Nephron progenitor cell (in vitro differentiated cells): ENCODE measurements at regions not wholly inside any gene's neighbourhood (a gene's known extent, or its start where the extent isn't known, plus 50 kb on each side); places are given as distances from the start of the nearest gene placed in this dataset.
A peak's percentile ranks its signal among the peaks of the same experiment; 100 is the strongest.
"Not testable (repeated sequence)": the region's sequence is repeated elsewhere in the genome, so short reads cannot be mapped to it uniquely, and the experiment has no call there.

Experiments
- DNase-seq: peaks from one replicate; pipeline ENCODE4 v3.0.0; 2021
- H3K27ac Mint-ChIP-seq: 2 replicates; pipeline ENCODE4 v1.8.0; 2021; ENCODE audit warnings: mild to moderate bottlenecking, moderate library complexity, mixed read lengths
- H3K27me3 Mint-ChIP-seq: 2 replicates; pipeline ENCODE4 v1.8.0; 2021; ENCODE audit warnings: mild to moderate bottlenecking, low read depth, mixed read lengths; ENCODE audit not compliant: poor library complexity
- H3K36me3 Mint-ChIP-seq: 2 replicates; pipeline ENCODE4 v1.8.0; 2021; ENCODE audit warnings: low read depth, mixed read lengths
- H3K4me1 Mint-ChIP-seq: 2 replicates; pipeline ENCODE4 v1.8.0; 2021; ENCODE audit warnings: mixed read lengths
- H3K4me3 Mint-ChIP-seq: 2 replicates; pipeline ENCODE4 v1.8.0; 2021; ENCODE audit warnings: mild to moderate bottlenecking, moderate library complexity, mixed read lengths
- H3K9me3 Mint-ChIP-seq: 2 replicates; pipeline ENCODE4 v1.8.0; 2021; ENCODE audit warnings: mild to moderate bottlenecking, moderate library complexity, mixed read lengths
- TF ChIP-seq, protein P1 (sequence below): fragments of 200-600 bp; sonication (generic); IDR thresholded peaks from 2 replicates; pipeline ENCODE4 v1.5.0; 2021; ENCODE audit warnings: antibody characterized with exemption

DNA sequence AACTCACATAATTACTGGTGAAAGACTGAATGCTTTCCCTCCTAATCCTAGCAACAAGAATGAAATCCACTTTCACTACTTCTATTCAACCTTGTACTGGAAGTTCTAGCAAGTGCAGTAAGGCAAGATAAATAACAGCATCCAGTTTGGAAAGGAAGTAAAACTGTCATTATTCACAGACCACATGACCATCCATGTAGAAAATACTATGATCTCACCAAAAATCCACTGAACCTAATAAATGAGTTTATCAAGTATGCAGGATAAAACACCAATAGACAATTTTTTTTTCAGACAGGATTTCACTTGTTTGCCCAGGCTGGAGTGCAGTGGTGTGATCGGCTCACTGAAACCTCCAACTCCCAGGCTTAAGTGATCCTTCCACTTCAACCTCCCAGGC is 117.7 kb downstream of the TMEM167A start:
- H3K27me3 Mint-ChIP-seq, result peaks cover 5% of the 10 kb centered on the region
- peaks cover 7% of the 10 kb centered on the region for H3K4me1 Mint-ChIP-seq
- peaks cover 10% of the 10 kb centered on the region for H3K36me3 Mint-ChIP-seq
- no peak overlapping the region for H3K4me3 Mint-ChIP-seq
- peaks cover 36% of the 10 kb centered on the region for H3K9me3 Mint-ChIP-seq
- DNase-seq, result no peak
- TF ChIP-seq, protein P1, sequence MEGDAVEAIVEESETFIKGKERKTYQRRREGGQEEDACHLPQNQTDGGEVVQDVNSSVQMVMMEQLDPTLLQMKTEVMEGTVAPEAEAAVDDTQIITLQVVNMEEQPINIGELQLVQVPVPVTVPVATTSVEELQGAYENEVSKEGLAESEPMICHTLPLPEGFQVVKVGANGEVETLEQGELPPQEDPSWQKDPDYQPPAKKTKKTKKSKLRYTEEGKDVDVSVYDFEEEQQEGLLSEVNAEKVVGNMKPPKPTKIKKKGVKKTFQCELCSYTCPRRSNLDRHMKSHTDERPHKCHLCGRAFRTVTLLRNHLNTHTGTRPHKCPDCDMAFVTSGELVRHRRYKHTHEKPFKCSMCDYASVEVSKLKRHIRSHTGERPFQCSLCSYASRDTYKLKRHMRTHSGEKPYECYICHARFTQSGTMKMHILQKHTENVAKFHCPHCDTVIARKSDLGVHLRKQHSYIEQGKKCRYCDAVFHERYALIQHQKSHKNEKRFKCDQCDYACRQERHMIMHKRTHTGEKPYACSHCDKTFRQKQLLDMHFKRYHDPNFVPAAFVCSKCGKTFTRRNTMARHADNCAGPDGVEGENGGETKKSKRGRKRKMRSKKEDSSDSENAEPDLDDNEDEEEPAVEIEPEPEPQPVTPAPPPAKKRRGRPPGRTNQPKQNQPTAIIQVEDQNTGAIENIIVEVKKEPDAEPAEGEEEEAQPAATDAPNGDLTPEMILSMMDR, result no peak
- no peak overlapping the region for H3K27ac Mint-ChIP-seq

DNA sequence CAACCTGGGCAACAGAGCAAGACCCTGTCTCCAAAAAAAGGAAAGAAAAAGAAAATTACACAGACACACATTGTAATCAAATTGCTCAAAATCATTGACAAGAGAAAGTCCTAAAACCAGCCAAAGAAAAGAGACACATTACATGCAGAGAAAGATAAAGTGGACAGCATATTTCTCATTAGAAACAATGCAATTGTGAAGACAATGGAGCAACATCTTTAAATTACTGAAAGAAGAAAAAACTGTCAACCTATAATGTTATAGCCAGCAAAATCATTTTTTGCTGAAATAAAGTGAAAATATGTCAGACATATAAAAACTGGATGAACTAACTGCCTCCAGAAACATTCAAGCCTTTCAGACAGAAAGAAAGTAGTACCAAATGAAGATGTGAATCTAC is 120.6 kb downstream of the TMEM167A start:
- TF ChIP-seq, protein P1, result no peak
- peaks cover 10% of the 10 kb centered on the region for H3K36me3 Mint-ChIP-seq
- peaks cover 5% of the 10 kb centered on the region for H3K27me3 Mint-ChIP-seq
- H3K27ac Mint-ChIP-seq, result no peak overlapping the region
- no peak overlapping the region for H3K4me3 Mint-ChIP-seq
- peaks cover 36% of the 10 kb centered on the region for H3K9me3 Mint-ChIP-seq
- no peaks in the 10 kb centered on the region for H3K4me1 Mint-ChIP-seq
- no peak for DNase-seq

DNA sequence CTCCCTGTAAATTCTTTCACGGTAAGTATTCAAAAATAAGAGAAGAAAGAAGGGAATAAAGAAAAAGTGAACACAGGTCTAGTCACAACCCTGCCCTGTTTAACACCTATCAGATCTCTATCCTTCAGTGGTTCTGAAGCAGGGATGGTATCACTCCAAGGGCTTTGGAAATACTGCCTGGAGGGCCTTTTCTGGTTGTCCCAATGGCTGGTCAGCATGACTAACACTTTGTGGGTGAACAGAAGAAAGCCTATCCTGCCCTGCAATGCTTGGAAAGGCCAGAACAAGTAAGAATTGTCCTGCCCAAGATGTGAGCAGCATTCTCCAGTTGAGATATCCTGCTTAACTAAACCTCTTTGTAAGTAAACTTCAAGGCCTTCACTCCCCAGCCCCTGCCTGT is 124.9 kb downstream of the TMEM167A start:
- H3K4me1 Mint-ChIP-seq, result no peaks in the 10 kb centered on the region
- H3K27ac Mint-ChIP-seq, result peak overlapping the region; percentile 89
- no peak overlapping the region for H3K4me3 Mint-ChIP-seq
- peaks cover 8% of the 10 kb centered on the region for H3K36me3 Mint-ChIP-seq
- H3K27me3 Mint-ChIP-seq, result no peaks in the 10 kb centered on the region
- peaks cover 46% of the 10 kb centered on the region for H3K9me3 Mint-ChIP-seq
- DNase-seq, result no peak
- TF ChIP-seq, protein P1, result no peak

DNA sequence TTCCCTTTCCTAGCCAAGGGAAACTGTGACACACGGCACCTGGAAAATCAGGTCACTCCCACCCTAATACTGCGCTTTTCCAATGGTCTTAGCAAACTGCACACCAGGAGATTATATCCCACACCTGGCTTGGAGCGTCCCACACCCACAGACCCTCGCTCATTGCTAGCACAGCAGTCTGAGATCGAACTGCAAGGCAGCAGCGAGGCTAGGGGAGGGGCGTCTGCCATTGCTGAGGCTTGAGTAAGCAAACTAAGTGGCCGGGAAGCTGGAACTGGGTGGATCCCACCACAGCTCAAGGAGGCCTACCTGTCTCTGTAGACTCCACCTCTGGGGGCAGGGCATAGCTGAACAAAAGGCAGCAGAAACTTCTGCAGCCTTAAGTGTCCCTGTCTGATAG is 132.9 kb downstream of the TMEM167A start:
- not testable (repeated sequence) for H3K4me3 Mint-ChIP-seq, H3K36me3 Mint-ChIP-seq, H3K27ac Mint-ChIP-seq, H3K4me1 Mint-ChIP-seq, H3K27me3 Mint-ChIP-seq, DNase-seq
- peaks cover 62% of the 10 kb centered on the region for H3K9me3 Mint-ChIP-seq

DNA sequence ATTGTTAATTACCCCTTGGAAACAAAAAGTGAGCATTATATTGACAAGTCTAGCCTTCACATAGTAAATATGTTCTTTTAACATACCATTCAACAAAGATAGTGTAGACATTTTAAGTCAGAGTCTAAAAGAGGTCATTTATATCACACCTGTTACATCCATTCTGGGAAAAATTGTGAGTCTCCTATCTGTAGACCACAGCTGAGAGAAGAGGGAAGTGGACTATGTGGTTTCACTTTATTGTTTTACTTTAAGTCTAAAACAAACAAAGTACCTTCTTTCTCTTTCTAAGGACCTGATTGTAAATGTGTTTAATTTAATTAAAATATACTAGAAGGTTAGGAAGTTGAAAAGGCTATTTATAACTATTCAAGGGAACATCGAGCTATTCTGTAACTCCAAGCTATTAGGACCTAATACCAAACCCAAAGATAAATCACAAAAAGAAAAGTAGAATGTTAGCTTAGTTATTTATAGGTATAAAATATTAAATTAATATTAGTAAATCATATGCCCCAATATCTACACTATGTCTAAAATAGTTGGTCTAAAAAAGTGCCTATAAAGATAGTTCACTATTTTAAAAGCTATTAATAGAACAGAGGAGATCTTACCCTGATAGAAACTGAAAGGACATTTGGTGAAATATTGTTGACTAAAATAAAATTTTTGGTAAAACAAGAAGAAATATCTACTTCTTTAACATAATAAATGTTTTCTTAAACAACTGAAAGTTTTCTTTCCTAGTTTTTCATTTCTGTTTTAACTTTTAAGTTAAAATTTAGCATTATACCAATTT is 134.9 kb downstream of the TMEM167A start:
- H3K27me3 Mint-ChIP-seq, result no peaks in the 10 kb centered on the region
- H3K4me1 Mint-ChIP-seq, result no peaks in the 10 kb centered on the region
- TF ChIP-seq, protein P1, result no peak
- H3K27ac Mint-ChIP-seq, result no peak overlapping the region
- no peak overlapping the region for H3K4me3 Mint-ChIP-seq
- H3K9me3 Mint-ChIP-seq, result peaks cover 47% of the 10 kb centered on the region
- no peak for DNase-seq
- H3K36me3 Mint-ChIP-seq, result no peaks in the 10 kb centered on the region

DNA sequence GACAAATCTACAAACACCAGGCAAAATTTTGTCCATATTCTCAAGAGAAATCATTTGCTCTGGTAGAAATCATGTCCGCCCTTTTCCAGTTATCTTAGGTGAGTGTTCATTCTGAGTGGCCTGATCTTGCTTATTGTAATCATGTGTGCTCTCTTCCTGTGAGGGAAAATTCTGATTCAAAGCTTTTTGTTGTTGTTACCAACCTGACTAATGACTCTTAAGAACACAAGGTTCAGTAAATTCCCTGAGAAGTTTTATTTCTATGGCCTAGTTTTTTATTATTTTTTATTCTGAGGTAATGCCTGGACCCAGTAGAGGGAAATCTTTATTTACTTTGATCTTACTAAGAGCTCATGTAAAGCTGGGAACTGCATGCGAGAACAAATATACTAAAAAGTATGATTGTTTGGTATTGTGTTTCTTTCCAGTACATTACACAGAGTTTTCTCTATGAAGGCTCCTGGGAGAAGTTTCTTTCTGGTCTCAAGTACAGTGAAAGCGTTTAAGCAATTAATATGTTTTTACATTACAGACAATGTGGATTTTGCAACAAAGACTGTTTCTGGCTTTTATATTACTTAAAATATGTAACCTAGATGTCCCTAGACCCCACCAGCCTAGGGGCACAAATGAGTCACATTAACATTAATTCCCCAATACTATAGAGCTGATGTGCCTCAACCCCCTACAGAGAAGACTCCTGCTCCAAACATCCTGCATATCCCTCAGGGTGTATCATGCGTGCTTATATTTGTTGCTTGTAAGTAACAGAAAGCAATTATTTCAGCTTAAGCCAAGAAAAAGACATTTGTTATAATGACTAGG is 138.1 kb downstream of the TMEM167A start:
- Mint-ChIP-seq H3K9me3 (peaks cover 35% of the 10 kb centered on the region), H3K36me3 (no peaks in the 10 kb centered on the region), H3K27me3 (no peaks in the 10 kb centered on the region), H3K4me1 (no peaks in the 10 kb centered on the region), H3K4me3 (no peak overlapping the region), H3K27ac (no peak overlapping the region)
- DNase-seq, result no peak
- TF ChIP-seq, protein P1, result no peak

DNA sequence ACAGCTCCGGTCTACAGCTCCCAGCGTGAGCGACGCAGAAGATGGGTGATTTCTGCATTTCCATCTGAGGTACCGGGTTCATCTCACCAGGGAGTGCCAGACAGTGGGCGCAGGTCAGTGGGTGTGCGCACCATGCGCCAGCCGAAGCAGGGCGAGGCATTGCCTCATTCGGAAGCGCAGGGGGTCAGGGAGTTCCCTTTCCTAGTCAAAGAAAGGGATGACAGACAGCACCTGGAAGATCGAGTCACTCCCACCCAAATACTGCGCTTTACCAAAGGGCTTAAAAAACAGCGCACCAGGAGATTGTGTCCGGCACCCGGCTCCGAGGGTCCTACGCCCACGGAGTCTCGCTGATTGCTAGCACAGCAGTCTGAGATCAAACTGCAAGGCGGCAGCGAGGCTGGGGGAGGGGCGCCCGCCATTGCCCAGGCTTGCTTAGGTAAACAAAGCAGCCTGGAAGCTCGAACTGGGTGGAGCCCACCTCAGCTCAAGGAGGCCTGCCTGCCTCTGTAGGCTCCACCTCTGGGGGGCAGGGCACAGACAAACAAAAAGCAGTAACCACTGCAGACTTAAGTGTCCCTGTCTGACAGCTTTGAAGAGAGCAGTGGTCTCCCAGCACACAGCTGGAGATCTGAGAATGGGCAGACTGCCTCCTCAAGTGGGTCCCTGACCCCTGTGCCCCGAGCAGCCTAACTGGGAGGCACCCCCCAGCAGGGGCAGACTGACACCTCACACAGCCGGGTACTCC is 144.5 kb downstream of the TMEM167A start:
- peak overlapping the region; percentile 22 for H3K27ac Mint-ChIP-seq
- not testable (repeated sequence) for H3K27me3 Mint-ChIP-seq, H3K4me3 Mint-ChIP-seq, H3K36me3 Mint-ChIP-seq, DNase-seq, H3K4me1 Mint-ChIP-seq
- peaks cover 44% of the 10 kb centered on the region for H3K9me3 Mint-ChIP-seq
